NCI-H345 treated with DMSO at 0.1 percent for 48 hours (cell line): ENCODE measurements at regions not wholly inside any gene's neighbourhood (a gene's known extent, or its start where the extent isn't known, plus 50 kb on each side); places are given as distances from the start of the nearest gene placed in this dataset.

ENCODE experiments used
- DNase-seq: peaks from one replicate; lab custom pipeline; 2025; ENCODE audit not compliant: unreplicated experiment; lab: John Stamatoyannopoulos, UW

DNA sequence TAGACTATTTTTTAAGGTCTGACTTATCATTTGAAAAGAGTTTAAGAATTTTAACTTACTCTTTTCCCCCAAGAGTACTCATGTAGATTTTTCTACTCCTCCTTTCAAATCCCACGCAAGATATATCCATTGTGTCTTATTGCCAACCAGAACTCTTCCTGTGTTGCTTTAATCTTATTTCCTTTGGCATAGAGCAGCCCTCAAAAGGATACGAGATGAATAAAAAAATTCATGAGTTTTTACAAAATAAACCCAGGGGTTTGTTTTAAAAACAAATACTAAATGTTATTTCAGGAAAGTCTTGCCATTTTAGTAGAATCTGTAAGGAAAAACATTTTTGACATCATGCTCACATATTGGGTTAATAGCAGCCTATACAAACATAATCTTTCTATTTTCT lies 543.2 kb upstream of the CXADR start:
- DNase-seq: no peak

DNA sequence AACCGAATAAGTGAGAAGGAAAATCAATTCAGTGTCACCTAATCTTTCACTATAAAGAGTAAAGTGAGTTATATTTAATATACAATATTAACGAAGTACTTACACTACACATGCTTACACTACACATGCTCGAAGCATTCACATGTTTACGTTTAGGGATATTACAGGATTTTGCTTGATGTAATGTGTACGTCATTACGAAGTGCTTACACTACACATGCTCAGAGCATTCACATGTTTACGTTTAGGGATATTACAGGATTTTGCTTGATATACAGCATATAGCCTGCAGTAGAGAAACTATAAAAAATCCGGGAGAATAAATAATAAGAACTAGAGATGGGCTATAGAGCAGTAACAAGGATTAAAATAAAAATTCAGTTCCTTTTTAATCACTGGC lies 538.8 kb upstream of the CXADR start:
- DNase-seq: no peak

- DNase-seq: no peak
These were observed 536.6 kb upstream of the CXADR start for GRCh38 chr21:16976193-16976592.

DNA sequence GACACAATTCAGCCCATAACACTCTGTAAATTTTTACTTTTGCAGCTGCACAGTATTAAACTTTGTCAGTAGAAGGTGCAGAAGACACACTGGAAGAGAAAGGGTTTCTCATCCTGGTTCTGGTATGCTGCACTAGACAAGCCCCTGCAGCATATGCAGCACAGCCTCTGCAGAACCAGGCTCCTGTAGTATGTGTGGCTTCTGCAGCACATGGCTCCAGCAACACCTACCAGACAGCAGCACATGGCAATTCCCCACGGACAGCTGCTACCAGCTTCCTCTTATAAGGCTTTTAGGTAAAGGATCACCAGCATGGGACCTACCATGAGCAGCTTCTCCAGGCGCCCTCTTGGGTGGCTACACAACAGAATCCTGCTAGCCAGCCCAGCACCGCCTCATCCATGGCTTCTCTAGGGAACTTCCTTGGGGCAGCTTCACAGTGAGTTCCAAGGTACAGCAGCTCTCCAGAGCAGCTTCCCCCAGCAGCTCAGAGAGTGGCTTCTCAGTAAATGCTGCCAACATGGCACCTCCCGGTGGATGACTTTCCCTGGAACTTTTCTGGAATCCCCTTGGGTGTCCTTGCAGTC lies 534.4 kb upstream of the CXADR start:
- no peak for DNase-seq

- no peak for DNase-seq
These were observed 533.3 kb upstream of the CXADR start for GRCh38 chr21:16979574-16979973.

- no peak for DNase-seq
These were observed 529.4 kb upstream of the CXADR start for GRCh38 chr21:16983420-16983819.

DNA sequence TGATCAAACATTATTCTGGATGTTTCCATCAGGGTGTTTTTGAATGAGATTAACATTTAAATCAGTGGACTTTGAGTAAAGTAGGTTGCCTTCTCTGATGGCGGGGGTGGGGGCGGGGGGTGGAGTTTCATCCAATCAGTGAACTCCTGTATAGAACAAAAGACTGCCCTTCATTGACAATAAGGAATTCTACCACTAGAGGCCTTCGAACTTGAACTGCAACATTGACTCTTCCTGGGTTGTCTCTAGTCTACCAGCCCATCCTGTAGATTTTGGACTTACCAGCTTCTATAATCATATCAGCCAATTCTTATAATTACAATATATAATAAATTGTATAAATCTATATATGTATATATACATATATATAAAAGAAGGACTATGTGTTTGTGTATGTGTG lies 520.4 kb upstream of the CXADR start:
- DNase-seq: no peak

GRCh38 chr21:16993416-16994038 lies 519.3 kb upstream of the CXADR start:
- DNase-seq: no peak

DNA sequence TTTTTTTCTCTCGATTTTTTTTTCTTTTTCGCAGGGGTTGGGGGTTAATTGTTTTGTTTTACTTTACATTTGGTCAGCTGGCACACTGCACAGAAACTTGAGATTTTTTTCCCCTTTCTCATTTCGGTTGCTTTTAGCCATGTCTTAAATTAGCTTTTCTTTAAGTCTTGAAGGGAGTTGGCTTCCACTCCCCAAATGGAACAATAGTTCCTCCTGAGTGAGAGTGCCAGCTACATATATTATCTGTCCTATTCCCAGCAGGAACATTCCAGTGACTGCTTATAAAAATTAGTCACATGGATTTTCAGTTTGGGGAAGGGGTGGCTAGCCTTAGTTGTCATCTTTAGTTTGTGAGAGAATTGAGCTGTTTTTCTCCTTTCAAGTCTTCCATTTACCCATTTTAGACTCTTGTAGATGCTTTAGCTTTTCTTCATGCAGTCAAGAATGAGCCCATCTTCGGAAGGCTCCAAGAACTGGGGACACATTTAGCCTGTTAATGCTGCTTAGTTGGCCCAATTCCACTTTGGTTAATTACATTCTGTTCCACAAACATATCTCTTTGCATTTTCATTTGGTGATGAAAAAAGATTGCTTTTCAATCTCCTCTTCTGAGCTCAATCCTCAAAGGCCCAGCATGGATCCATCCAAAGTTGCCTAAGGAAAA lies 510.1 kb upstream of the CXADR start:
- no peak for DNase-seq

GRCh38 chr21:17003258-17003615 lies 509.6 kb upstream of the CXADR start:
- DNase-seq: no peak

DNA sequence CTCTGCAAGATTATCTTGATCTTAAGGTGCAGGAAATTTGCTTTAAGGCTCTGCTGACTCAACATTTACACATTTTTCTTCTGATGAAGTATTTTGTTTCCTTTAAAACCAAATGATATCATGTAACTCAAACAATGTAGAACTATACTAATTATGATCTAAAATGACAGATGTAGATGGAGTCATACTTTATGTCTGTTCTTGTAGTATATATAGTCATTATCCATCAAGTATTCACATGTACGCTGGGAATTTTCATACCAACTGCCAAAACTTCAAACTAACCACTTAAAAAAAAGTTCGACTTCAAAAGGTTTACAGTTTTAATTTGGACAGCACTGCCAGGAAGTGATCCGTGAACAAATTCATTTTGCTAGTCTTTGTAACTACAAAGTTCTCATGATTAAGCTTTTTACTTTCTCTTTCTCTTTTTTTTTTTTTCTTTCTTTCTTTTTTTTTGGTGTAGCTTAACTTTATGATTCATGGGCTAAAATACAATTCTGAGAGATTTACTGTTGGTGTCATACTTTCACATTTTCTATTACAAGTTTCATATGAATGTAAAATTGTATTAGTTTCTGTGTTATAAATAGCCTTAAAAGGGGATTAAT lies 509.0 kb upstream of the CXADR start:
- DNase-seq: no peak

GRCh38 chr21:17032141-17032655 lies 480.6 kb upstream of the CXADR start:
- DNase-seq: no peak

- DNase-seq: no peak
These were observed 468.1 kb upstream of the CXADR start for GRCh38 chr21:17044696-17045095.

DNA sequence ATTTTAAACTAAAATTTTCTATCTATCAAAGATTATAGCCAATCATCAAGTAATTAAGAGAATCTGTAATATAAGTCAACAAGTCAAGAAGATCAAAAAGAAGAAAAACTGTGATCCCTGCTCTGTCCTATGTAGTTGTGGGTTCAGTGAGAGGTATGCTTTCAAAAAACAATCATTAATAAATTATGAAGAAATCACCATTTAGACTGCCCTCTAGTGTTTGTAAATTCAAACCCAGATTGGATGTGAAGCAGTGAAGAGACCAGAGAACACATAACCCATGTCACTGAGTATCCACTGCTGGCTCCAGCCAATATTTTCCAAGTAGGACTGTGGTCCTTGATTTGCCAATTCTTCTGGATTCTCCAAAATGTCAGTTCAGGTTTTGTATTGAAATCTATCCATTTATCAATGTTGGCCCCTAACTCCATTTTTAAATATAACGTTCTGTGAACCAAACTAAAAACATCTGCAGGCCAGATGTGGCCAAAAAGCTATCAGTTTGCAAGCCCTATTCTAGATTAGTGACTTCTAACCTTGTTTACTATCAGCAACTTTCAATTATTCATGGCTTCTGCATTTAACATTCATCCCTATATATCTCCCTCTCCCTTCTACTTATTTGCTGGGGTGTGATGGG lies 467.5 kb upstream of the CXADR start:
- DNase-seq: peak; percentile 13

GRCh38 chr21:17048974-17049373 lies 463.9 kb upstream of the CXADR start:
- no peak for DNase-seq

DNA sequence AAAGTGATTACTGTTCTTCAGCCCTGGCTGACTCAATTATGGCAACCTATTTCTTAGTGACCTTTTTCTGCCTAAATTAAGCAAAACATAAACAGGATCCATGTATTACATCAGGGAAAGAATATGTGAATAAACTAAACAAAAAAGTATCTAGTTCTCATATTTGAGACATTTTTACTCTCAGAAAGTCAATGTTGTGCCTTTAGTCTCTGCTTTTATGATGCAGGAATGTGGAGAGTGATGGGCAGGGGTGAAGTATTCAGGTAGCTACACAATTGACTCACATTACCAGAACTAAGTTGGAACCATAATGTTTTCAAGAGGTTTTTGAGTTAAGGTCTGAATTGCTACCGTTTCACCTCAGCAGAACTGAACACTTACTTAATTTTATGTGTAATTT lies 462.7 kb upstream of the CXADR start:
- DNase-seq: no peak

- DNase-seq: no peak
These were observed 462.2 kb upstream of the CXADR start for GRCh38 chr21:17050646-17051045.

DNA sequence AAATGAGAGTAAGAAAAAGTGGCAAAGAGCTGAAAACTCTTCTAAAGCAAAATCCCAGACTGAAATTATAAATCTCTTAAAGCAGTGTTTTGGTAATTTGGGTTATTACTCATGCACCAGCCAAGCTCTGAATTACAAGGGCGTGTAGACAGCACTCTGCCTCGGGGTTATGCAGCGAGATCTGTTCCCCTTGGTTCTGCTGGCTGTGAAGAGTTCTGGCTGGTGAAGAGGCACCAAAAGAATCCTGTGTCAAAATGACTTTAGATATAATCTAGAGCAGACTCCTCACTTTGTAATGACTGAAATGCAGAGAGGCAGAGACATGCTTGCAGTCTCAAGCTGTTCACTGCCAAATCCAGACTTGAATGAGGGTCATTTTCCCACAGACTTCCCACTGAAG lies 461.8 kb upstream of the CXADR start:
- no peak for DNase-seq

DNA sequence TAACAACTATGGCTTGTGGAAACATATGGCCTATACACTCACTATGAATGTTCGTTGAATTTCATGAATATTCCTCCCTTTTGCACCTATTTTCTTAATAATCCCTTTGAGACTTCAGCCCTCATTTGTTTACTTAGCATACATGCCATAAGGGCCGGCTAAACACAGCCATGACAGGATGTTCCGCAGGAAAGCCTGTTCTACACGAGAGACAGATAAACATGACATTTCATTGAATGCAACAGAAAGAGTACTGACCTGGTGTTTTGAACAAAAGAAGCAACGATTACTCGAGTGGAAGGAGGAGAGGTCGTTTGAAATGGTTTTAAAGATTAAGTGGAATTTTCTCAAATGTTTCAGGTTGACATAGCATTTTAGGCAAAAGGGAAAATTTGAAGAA lies 459.5 kb upstream of the CXADR start:
- DNase-seq: no peak

DNA sequence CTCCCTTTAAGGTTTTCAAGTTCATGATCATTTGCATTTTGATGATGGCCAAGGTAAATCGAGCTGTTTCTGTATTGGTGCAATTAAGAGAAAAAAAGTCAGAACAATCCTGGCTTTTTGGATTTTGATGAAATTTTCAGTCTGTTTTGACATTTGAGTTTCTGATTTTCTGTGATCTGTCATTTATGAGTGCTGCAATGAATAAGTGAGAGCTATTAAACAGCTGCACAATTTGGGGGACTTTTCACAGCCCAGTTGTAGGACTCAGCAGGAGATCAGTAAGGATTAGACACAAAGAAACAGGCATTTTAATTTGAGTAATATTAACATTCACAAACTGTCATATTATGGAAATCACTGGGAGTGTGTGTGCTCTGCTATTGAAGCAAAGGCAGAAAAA lies 452.9 kb upstream of the CXADR start:
- DNase-seq: no peak

GRCh38 chr21:17066006-17066405 lies 446.8 kb upstream of the CXADR start:
- DNase-seq: no peak

DNA sequence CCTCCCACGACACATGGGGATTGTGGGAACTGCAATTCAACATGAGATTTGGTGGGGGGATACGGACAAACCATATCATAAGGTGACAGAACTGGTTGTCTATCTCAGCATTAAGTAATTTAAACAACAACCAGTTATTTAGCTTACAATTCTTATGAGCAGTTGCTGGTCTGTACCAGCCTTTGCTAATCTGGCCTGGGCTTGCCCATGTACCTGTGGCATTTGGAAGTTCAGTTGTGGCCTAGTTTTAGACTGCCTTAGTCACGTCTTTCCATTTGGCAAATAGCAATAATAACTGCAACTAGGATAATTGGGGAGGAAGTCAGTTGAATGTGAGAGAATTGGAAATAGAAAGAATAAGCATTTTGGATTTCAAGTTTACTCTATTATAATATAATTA lies 441.8 kb upstream of the CXADR start:
- no peak for DNase-seq
